Nephron (organoid): ENCODE measurements at regions not wholly inside any gene's neighbourhood (a gene's known extent, or its start where the extent isn't known, plus 50 kb on each side); places are given as distances from the start of the nearest gene placed in this dataset.

Experiments
- H3K27ac Mint-ChIP-seq, 3 experiments: 2 replicates each; pipeline ENCODE4 v1.8.0; 2020; ENCODE audit warnings: mixed read lengths in 3 of 3, mild to moderate bottlenecking in 2 of 3, moderate library complexity in 1 of 3
- H3K27me3 Mint-ChIP-seq: 2 replicates; pipeline ENCODE4 v1.8.0; 2021; ENCODE audit warnings: low read depth, mild to moderate bottlenecking, moderate library complexity, mixed read lengths
- H3K36me3 Mint-ChIP-seq: 2 replicates; pipeline ENCODE4 v1.8.0; 2020; ENCODE audit warnings: low read depth, mixed read lengths
- H3K4me1 Mint-ChIP-seq: 2 replicates; pipeline ENCODE4 v1.8.0; 2020; ENCODE audit warnings: mixed read lengths
- H3K4me3 Mint-ChIP-seq, 3 experiments: 2 replicates each; pipeline ENCODE4 v1.8.0; 2020; ENCODE audit warnings: mild to moderate bottlenecking in 3 of 3, mixed read lengths in 3 of 3, moderate library complexity in 2 of 3
- H3K9me3 Mint-ChIP-seq: 2 replicates; pipeline ENCODE4 v1.8.0; 2020; ENCODE audit warnings: mixed read lengths
- CTCF ChIP-seq, 3 experiments: fragments of 200-600 bp; sonication (generic); IDR thresholded peaks; one replicate each; pipeline ENCODE4 v1.5.0; 2021; ENCODE audit warnings: antibody characterized with exemption in 3 of 3; ENCODE audit not compliant: unreplicated experiment in 3 of 3

GRCh38 chr1:173407846-173408245, 69.3 kb upstream of the PRDX6 start:
- Mint-ChIP-seq H3K4me1 (no peaks in the 10 kb centered on the region), H3K4me3 (no peak overlapping the region), H3K36me3 (no peaks in the 10 kb centered on the region), H3K27ac (no peak overlapping the region), H3K9me3 (no peaks in the 10 kb centered on the region), H3K27me3 (no peaks in the 10 kb centered on the region)
- TF ChIP-seq CTCF (IDR thresholded peaks at IDR 0.05; ENCODE audit: unreplicated experiment in 3 of 3), result no peak

DNA sequence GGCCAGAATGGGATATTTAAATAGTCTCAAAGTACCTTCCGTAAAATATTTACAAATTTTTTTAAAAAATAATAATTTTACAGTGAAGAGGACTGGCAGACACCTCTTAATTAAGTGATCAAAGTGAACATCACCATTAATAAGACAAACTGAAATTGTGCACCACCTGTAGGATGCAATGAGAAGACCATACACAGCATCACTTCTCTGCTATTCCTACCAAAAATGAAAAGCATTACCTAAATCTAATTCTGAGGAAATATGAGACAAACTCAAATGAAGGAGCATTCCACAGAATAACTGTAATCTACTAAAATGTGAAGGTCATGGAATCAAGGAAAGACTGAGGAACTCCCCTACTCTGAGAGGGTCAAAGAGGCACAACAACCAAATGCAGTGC, 68.2 kb upstream of the PRDX6 start:
- Mint-ChIP-seq H3K9me3 (no peaks in the 10 kb centered on the region), H3K27me3 (no peaks in the 10 kb centered on the region), H3K36me3 (no peaks in the 10 kb centered on the region), H3K4me3 (no peak overlapping the region), H3K27ac (no peak overlapping the region), H3K4me1 (no peaks in the 10 kb centered on the region)
- no peak for TF ChIP-seq CTCF (IDR thresholded peaks at IDR 0.05; ENCODE audit: unreplicated experiment in 3 of 3)

GRCh38 chr1:173409613-173410012, 67.5 kb upstream of the PRDX6 start:
- Mint-ChIP-seq H3K9me3 (no peaks in the 10 kb centered on the region), H3K27ac (no peak overlapping the region), H3K27me3 (no peaks in the 10 kb centered on the region), H3K4me3 (no peak overlapping the region), H3K36me3 (no peaks in the 10 kb centered on the region), H3K4me1 (no peaks in the 10 kb centered on the region)
- TF ChIP-seq CTCF (IDR thresholded peaks at IDR 0.05; ENCODE audit: unreplicated experiment in 3 of 3), result no peak

- Mint-ChIP-seq H3K9me3 (no peaks in the 10 kb centered on the region), H3K4me1 (no peaks in the 10 kb centered on the region), H3K27me3 (no peaks in the 10 kb centered on the region), H3K27ac (no peak overlapping the region), H3K36me3 (no peaks in the 10 kb centered on the region), H3K4me3 (no peak overlapping the region)
- no peak for TF ChIP-seq CTCF (IDR thresholded peaks at IDR 0.05; ENCODE audit: unreplicated experiment in 3 of 3)
Observed at GRCh38 chr1:173410133-173410793, 66.9 kb upstream of the PRDX6 start.

GRCh38 chr1:173410794-173411236, 66.3 kb upstream of the PRDX6 start:
- peaks cover 4% of the 10 kb centered on the region for H3K4me1 Mint-ChIP-seq
- TF ChIP-seq CTCF (IDR thresholded peaks at IDR 0.05; ENCODE audit: unreplicated experiment in 3 of 3), result no peak

More at GRCh38 chr1:173410794-173411236, 66.3 kb upstream of the PRDX6 start:
- Mint-ChIP-seq H3K9me3 (no peaks in the 10 kb centered on the region), H3K4me3 (no peak overlapping the region), H3K36me3 (no peaks in the 10 kb centered on the region), H3K27ac (no peak overlapping the region), H3K27me3 (no peaks in the 10 kb centered on the region)
